RWPE2 (cell line): ENCODE measurements at regions not wholly inside any gene's neighbourhood (a gene's known extent, or its start where the extent isn't known, plus 50 kb on each side); places are given as distances from the start of the nearest gene placed in this dataset.

ENCODE experiments used
- ATAC-seq: fragments of 200-7000 bp; cut with Tn5 transposase; 3 replicates; pipeline ENCODE4 v1.9.1; 2021; ENCODE audit warnings: low read depth
- DNase-seq: peaks from one replicate; pipeline ENCODE4 v3.0.0-alpha.2; 2020; ENCODE audit warnings: low spot score
- H3K27ac ChIP-seq: fragments of 450-650 bp; 2 replicates; pipeline ENCODE4 v1.5.1; 2017; ENCODE audit warnings: mild to moderate bottlenecking; ENCODE audit not compliant: poor library complexity, severe bottlenecking
- H3K27me3 ChIP-seq: fragments of 250-450 bp; sonication (Bioruptor Pico); 2 replicates; pipeline ENCODE4 v1.5.1; 2021; ENCODE audit warnings: mild to moderate bottlenecking, moderate library complexity; ENCODE audit not compliant: insufficient read depth, poor library complexity, severe bottlenecking
- H3K36me3 ChIP-seq: fragments of 250-450 bp; sonication (Bioruptor Pico); 2 replicates; pipeline ENCODE4 v1.5.1; 2020; ENCODE audit warnings: low read depth, mild to moderate bottlenecking, moderate library complexity
- H3K4me1 ChIP-seq: fragments of 250-450 bp; sonication (Bioruptor Pico); 2 replicates; pipeline ENCODE4 v1.5.1; 2021; ENCODE audit warnings: mild to moderate bottlenecking, moderate library complexity; ENCODE audit not compliant: insufficient read depth, poor library complexity, severe bottlenecking
- H3K4me3 ChIP-seq: fragments of 250-450 bp; sonication (Bioruptor Pico); 2 replicates; pipeline ENCODE4 v1.5.1; 2021; ENCODE audit warnings: mild to moderate bottlenecking, moderate library complexity; ENCODE audit not compliant: severe bottlenecking
- H3K9me3 ChIP-seq: fragments of 250-450 bp; sonication (Bioruptor Pico); 2 replicates; pipeline ENCODE4 v1.5.1; 2021; ENCODE audit warnings: mild to moderate bottlenecking, moderate library complexity; ENCODE audit not compliant: severe bottlenecking
- TF ChIP-seq, protein P1 (sequence below): fragments of 450-650 bp; IDR thresholded peaks from one replicate; pipeline ENCODE4 v1.5.1; 2017; ENCODE audit warnings: mild to moderate bottlenecking, moderate library complexity; ENCODE audit not compliant: poor library complexity, severe bottlenecking

DNA sequence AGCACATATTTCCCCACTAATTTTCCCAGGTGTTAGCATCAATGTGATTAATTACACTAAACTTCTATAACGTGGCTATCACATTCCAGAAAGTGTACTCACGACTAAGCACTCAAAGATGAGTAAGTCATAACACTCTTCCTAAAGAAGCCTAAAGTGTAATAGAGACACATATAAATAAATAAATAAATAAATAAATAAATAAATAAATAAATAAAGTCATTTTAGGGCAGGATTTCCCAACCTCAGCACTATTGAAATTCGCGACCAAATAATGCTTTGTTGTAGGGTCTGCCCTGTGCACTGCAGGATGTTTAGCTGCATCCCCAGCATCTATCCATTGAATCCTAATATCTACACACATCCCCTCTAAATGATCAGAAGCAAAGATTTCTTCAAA lies 390.9 kb downstream of the CDH7 start:
- DNase-seq: no peak
- Histone ChIP-seq H3K4me3 (no peak overlapping the region), H3K27me3 (no peaks in the 10 kb centered on the region), H3K27ac (no peak overlapping the region), H3K4me1 (no peaks in the 10 kb centered on the region), H3K9me3 (no peaks in the 10 kb centered on the region), H3K36me3 (no peaks in the 10 kb centered on the region)
- ATAC-seq: no peak
- TF ChIP-seq, protein P1, sequence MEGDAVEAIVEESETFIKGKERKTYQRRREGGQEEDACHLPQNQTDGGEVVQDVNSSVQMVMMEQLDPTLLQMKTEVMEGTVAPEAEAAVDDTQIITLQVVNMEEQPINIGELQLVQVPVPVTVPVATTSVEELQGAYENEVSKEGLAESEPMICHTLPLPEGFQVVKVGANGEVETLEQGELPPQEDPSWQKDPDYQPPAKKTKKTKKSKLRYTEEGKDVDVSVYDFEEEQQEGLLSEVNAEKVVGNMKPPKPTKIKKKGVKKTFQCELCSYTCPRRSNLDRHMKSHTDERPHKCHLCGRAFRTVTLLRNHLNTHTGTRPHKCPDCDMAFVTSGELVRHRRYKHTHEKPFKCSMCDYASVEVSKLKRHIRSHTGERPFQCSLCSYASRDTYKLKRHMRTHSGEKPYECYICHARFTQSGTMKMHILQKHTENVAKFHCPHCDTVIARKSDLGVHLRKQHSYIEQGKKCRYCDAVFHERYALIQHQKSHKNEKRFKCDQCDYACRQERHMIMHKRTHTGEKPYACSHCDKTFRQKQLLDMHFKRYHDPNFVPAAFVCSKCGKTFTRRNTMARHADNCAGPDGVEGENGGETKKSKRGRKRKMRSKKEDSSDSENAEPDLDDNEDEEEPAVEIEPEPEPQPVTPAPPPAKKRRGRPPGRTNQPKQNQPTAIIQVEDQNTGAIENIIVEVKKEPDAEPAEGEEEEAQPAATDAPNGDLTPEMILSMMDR: no peak

DNA sequence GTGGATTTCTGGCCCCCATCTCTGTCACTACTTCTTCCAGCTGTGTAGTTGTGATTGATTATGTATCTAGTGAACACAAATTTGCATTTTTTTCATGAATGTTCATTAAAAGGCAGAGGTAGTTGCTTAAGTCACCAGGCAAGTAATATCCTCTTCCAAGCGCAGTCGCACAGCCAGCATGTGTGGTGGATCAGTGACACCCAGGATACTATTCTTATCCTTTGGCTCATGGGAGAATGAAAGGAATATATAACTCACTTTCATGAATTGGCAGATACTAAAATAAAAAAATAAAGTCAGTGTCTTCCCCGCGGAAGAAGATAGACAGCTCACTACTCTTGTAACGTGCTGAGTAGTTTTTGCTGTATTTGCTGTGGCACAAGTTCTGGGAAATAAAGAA lies 387.8 kb downstream of the CDH7 start:
- H3K4me3 ChIP-seq: no peak overlapping the region
- no peak for ATAC-seq
- no peaks in the 10 kb centered on the region for H3K9me3 ChIP-seq
- no peaks in the 10 kb centered on the region for H3K4me1 ChIP-seq
- H3K27me3 ChIP-seq: no peaks in the 10 kb centered on the region
- H3K27ac ChIP-seq: no peak overlapping the region
- DNase-seq: no peak
- H3K36me3 ChIP-seq: no peaks in the 10 kb centered on the region
- TF ChIP-seq, protein P1: no peak

DNA sequence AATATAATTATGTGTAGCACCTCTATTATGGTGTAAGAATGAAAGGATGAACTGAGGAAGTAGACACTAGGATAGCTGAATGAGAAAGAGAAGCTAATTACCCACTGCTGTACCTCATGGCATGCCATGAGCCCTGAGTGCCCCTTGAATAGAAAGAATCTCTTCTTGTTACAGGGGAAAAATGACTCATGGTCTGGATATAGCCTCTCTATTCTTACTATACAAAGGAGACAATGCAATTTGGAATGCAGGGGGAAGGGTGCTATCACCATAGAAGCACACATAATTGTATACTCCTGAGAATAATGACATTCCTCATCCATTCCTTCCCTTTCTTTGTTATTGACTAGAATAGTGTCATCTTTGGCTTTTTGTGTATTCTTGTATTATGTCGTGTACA lies 385.2 kb downstream of the CDH7 start:
- Histone ChIP-seq H3K4me3 (no peak overlapping the region), H3K9me3 (no peaks in the 10 kb centered on the region), H3K27ac (no peak overlapping the region), H3K36me3 (no peaks in the 10 kb centered on the region), H3K4me1 (no peaks in the 10 kb centered on the region), H3K27me3 (no peaks in the 10 kb centered on the region)
- TF ChIP-seq, protein P1: no peak
- DNase-seq: no peak
- ATAC-seq: peak; percentile 23; the same call in 1 of the 3 replicates

DNA sequence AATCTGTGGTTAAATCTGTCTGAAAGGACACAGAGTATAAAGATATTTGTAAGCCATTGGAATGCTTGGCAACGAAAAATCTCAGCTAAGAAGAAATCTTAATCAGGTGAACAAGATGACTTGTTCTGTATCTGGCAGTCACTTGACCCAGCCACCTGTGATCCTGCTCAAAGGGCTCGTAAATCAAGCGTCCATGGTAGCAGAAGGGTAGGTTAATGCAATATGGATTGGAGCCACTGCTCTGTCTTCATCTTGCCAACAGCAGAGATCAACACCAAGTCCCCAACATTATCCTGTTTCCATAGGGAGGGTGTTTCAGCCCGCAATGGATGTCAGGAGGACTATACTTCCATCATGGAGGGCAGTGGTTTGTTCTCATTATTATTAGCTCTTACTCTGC lies 378.4 kb downstream of the CDH7 start:
- no peak overlapping the region for H3K4me3 ChIP-seq

DNA sequence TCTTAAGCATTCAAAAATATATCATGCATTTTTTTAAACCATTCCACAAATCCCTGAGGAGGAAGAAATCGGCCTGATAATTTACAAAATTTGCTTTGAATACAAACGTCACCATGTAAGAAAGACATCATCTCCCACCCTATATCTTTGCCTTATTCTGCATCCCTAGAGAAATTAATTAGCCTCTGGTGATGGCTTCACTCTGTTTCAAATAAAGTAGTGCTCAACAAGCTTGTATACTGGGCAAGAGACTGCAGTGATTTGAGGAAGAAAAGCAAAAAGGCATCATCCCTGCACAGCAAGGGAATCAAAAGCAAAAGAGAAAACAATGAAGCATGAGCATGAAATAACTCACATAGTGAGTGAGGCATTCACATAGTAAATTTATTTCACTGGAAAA lies 375.5 kb downstream of the CDH7 start:
- Histone ChIP-seq H3K27me3 (no peaks in the 10 kb centered on the region), H3K4me1 (no peaks in the 10 kb centered on the region), H3K27ac (no peak overlapping the region), H3K9me3 (no peaks in the 10 kb centered on the region), H3K36me3 (no peaks in the 10 kb centered on the region), H3K4me3 (no peak overlapping the region)
- ATAC-seq (no peak), DNase-seq (no peak)
- TF ChIP-seq, protein P1: no peak

More for the DNA sequence above, 378.4 kb downstream of the CDH7 start:
- Histone ChIP-seq H3K9me3 (no peaks in the 10 kb centered on the region), H3K27me3 (no peaks in the 10 kb centered on the region), H3K4me1 (no peaks in the 10 kb centered on the region), H3K27ac (no peak overlapping the region), H3K36me3 (no peaks in the 10 kb centered on the region)
- TF ChIP-seq, protein P1: no peak
- ATAC-seq: no peak
- DNase-seq: no peak
